ENCODE measurements at regions not wholly inside any gene's neighbourhood (a gene's known extent, or its start where the extent isn't known, plus 50 kb on each side); places are given as distances from the start of the nearest gene placed in this dataset.

GRCh38 chr2:103875531-103875930, 978.4 kb upstream of the POU3F3 start:
- Histone ChIP-seq H3K36me3 (no peaks in the 10 kb centered on the region), H3K9me3 (no peaks in the 10 kb centered on the region), H3K27ac (no peak overlapping the region), H3K27me3 (no peaks in the 10 kb centered on the region), H3K4me3 (no peak overlapping the region), H3K4me1 (no peaks in the 10 kb centered on the region)
- DNase-seq, result no peak
- 60% methylated on average over 3 of the region's 3 CpGs for WGBS (ENCODE audit: insufficient coverage, low coverage, low lambda C conversion rate, missing lambda C conversion rate)
- TF ChIP-seq POLR2A (IDR thresholded peaks at IDR 0.05) (no peak), CTCF (IDR thresholded peaks at IDR 0.05) (no peak)
- intact Hi-C loops (cut with DNase I), result no loop called here
- no peak for ATAC-seq

GRCh38 chr2:103876611-103877010, 977.3 kb upstream of the POU3F3 start:
- ATAC-seq, result no peak

GRCh38 chr2:103879101-103879500, 974.8 kb upstream of the POU3F3 start:
- no peak for DNase-seq
- WGBS (ENCODE audit: insufficient coverage, low coverage, low lambda C conversion rate, missing lambda C conversion rate), result 69% methylated on average over 1 of the region's 1 CpG
- H3K4me1 ChIP-seq, result no peaks in the 10 kb centered on the region
- no peaks in the 10 kb centered on the region for H3K9me3 ChIP-seq
- H3K4me3 ChIP-seq, result no peak overlapping the region
- intact Hi-C loops (cut with DNase I), result no loop called here
- H3K27ac ChIP-seq, result no peak overlapping the region
- TF ChIP-seq CTCF (IDR thresholded peaks at IDR 0.05), result no peak
- TF ChIP-seq POLR2A (IDR thresholded peaks at IDR 0.05), result no peak
- no peaks in the 10 kb centered on the region for H3K27me3 ChIP-seq
- no peak for ATAC-seq
- H3K36me3 ChIP-seq, result no peaks in the 10 kb centered on the region

More at GRCh38 chr2:103876611-103877010, 977.3 kb upstream of the POU3F3 start:
- 52% methylated on average over 5 of the region's 5 CpGs for WGBS (ENCODE audit: insufficient coverage, low coverage, low lambda C conversion rate, missing lambda C conversion rate)
- Histone ChIP-seq H3K4me3 (no peak overlapping the region), H3K27ac (no peak overlapping the region), H3K9me3 (no peaks in the 10 kb centered on the region), H3K36me3 (no peaks in the 10 kb centered on the region), H3K4me1 (no peaks in the 10 kb centered on the region), H3K27me3 (no peaks in the 10 kb centered on the region)
- DNase-seq, result no peak
- TF ChIP-seq CTCF (IDR thresholded peaks at IDR 0.05) (no peak), POLR2A (IDR thresholded peaks at IDR 0.05) (no peak)
- intact Hi-C loops (cut with DNase I), result no loop called here

- ATAC-seq (no peak), DNase-seq (no peak)
- TF ChIP-seq POLR2A (IDR thresholded peaks at IDR 0.05), result no peak
- no peak for TF ChIP-seq CTCF (IDR thresholded peaks at IDR 0.05)
- H3K27me3 ChIP-seq, result no peaks in the 10 kb centered on the region
- intact Hi-C loops (cut with DNase I), result no loop called here
- H3K36me3 ChIP-seq, result no peaks in the 10 kb centered on the region
- H3K4me3 ChIP-seq, result no peak overlapping the region
- H3K4me1 ChIP-seq, result no peaks in the 10 kb centered on the region
- H3K9me3 ChIP-seq, result no peaks in the 10 kb centered on the region
- no peak overlapping the region for H3K27ac ChIP-seq
- 47% methylated on average over 4 of the region's 4 CpGs for WGBS (ENCODE audit: insufficient coverage, low coverage, low lambda C conversion rate, missing lambda C conversion rate)
Measured at GRCh38 chr2:103880081-103880834, 973.7 kb upstream of the POU3F3 start.
